ENCODE measurements at regions not wholly inside any gene's neighbourhood (a gene's known extent, or its start where the extent isn't known, plus 50 kb on each side); places are given as distances from the start of the nearest gene placed in this dataset.
"Not testable (repeated sequence)": the region's sequence is repeated elsewhere in the genome, so short reads cannot be mapped to it uniquely, and the experiment has no call there.

DNA sequence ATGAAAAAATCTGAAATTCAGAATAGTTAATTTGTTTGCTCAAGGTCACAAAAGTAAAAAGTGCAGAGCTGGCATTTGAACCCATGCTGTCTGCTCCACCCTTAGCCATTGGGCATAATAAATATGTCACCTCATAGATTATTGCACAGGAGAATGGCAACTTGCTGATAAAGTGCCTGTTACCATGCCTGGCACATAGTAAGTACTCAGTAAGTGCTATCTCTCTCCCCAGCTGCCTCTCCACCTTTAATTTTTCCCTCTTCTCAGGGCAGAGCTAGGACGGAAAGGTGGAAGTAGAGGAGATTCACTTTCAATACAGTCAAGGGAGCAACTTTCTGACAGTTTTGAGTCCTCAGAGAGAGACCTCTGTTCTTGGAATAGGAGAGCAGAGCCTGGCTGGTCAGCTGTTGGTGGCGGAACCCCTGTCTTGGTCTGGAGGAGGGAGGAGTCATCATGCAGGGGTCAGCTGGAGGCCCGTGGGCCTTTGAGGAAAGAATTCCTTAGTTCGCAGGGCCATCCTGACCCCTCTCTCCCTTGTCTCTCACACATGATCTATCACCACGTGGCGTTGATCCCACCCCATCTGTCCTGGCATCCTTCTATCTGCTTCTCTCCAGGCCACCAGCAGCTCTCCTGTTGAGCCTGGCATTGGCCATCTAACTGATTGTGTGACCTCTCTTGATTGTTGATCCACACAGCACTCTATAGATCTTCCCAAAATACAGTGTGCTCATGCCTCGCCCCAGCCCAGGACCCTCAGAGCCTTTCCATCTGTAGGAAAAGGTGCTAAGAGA, 149.3 kb downstream of the RPLP1 start:
- DNase-seq: no peak

DNA sequence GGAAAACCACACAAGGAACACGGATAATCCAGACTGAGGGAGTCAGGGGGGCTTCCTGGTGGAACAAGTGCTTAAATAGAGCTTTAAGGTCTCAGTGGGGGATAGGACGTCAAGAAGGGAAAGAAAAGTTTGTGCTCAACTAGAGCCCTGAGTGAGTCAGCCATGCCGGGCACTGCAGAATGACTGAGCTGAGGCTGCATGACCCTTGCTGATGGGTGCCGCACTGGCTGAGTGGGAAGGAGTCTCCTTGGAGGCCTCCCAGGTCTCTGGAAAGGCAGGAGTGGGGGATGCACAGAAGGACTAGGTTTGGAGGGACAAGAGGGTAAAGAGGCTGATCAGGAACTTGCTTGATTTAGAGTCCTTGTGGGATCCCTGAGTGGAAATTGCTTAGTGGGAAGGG, 150.3 kb downstream of the RPLP1 start:
- DNase-seq: no peak

DNA sequence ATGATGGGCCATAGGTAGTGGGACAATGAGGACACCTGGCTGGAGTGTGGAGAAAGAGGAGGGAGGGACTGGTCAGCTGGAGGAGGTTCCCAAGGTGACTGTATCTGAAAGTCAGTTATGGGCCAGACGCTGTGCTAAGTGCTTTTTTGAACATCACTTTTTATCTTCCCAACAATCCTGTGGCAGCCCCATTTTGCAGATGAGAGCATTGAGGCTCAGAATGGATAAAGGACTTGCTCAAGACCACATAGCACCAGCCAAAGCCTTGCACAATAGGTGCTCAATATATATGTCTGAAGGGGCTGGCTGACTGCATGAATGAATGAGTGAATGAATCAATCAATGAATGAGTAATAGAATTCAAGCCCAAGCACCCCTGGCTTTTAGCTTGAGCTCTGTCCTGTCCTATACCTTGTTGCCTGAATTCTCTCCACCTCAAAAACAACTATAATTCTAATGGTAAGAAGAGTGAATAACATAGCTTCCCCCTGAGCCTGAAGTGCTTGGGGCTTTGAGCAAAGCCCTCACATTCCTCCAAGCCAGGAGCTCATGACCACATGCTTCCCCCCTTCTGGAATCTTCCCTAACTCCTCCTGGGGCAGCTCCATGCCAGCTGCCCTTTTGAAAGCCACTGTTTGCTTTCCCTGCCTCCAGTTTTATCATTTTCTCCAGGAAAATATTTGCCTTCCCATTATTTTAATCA, 150.9 kb downstream of the RPLP1 start:
- no peak for DNase-seq

DNA sequence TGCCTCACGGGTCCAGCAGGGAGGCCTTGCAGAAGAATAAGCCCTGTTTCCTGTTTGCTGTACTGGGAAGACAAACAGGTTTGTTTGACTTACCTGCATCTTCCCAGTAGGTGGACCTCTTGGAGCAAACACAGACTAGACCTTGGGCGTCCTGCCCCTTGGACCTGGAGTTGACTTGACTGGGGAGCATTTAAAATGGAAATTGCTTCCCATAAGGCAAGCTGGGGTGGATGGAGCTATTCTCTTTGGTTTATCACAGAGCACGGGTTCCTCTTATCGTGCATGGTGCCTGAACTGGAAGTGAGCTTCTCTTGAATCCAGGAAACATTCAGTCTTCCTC, 151.4 kb downstream of the RPLP1 start:
- no peak for DNase-seq

DNA sequence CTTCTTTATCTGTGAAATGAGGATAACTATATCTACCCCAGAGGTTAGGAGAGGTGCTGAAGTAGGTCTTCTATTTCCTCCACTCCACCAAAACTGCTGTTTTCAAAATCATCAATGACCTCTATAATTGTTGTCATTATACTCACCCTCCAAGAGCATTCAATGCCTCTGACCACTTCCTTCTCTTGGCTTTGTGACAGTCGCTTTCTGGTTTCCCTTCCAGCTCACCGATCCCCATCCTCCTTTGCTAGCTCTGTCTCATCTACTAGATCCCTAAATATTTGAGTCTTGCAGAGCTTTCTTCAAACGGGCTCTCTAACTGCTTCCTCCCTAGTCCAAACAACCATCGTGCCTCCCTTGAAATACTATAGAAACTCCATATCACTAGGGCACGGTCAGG, 153.5 kb downstream of the RPLP1 start:
- no peak for DNase-seq

DNA sequence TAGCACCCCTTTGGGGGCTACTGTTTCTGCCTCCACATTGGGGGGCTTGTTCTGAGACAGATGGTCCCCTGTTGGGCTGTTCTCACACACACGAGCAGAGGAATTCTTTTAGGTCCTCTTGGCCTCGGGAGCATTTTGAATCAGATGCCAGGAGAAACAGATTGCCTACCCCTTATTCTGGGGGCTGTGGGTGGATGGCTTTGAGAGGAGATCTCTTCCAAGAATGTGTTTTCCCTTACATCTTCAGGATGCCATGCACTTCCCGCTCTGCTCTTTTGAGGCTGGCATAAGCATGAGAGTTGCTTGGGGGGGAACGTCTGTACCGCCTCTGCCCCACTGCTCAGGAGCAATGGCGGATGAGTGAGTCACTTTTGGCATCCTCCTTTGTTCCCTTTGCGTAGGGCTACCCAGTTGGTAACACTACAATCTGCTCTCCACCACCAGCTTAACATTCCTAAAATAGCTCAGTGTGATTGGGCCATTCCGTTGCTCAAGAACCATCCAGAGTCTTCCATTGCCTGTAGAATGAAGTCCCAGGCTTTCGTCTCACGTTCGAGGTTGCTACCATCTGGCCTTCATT, 154.4 kb downstream of the RPLP1 start:
- DNase-seq: no peak

DNA sequence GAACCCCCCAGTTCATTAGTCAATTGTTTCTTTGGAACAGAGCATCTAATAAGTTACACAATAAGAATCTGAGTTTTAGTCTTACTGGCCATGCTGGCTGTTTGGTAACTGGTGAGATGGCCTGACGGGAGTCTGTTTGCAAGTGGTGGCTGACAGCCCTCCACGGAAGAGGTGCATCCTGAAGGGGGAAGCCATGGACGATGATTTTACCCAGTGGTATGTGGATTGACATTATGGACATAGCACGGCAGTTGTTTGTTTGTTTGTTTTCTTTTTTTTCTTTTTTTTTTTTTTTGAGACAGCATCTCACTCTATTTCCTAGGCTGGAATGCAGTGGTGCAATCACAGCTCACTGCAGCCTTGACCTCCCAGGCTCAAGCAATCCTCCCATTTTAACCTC, 156.0 kb downstream of the RPLP1 start:
- DNase-seq: no peak

DNA sequence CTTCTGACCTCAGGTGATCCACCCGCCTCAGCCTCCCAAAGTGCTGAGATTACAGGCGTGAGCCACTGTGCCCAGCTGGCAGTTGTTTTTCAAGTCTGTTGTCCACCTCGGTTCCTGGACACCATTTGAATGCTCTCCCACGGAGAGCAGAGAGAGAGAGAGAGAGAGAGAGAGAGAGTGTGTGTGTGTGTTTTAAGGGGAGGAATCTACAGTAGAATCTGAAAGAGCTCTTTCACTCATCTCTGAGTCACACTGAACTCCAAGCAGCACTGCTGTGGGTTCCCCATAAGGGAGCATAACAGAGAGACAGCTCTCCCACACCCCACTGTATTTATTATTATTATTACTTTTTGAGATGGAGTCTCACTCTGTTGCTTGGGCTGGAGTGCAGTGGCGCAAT, 156.6 kb downstream of the RPLP1 start:
- no peak for DNase-seq

DNA sequence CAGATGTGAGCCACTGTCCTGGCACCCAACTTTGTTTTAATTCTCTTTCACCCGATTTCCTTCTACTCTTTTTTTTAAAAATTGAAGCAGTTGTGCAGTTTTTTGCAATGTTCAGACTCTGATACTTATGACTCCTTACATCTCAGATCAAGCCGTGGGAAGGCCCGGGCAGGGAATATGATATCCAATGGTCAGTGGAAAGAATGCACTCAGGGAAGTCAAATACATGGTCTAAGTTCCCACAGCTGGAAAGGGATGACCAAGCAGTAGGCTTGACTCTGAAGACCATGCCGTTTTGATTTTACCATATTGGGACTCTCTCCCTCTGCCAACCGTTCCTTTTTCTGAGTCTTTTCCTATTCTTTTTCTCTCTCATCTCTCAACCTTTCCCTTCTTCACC, 157.2 kb downstream of the RPLP1 start:
- DNase-seq: no peak

DNA sequence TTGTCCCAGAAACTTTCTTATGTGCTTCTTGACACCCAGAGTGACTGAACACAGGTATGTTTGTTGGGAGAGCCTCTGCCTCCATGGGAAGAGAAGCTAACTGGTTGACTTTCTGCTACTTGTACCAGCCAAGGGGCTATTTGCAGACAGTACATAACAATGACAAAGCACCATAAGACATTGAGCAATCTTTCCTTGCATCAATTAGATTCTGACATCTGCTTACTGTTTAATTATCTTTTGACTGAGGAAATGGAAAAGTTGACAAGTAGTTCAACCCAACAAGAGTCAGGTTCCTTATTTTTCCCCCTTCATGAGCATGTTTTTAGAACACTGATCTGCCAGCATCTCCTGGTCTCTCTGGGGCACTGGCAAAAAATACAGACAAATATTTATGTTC, 157.7 kb downstream of the RPLP1 start:
- no peak for DNase-seq

DNA sequence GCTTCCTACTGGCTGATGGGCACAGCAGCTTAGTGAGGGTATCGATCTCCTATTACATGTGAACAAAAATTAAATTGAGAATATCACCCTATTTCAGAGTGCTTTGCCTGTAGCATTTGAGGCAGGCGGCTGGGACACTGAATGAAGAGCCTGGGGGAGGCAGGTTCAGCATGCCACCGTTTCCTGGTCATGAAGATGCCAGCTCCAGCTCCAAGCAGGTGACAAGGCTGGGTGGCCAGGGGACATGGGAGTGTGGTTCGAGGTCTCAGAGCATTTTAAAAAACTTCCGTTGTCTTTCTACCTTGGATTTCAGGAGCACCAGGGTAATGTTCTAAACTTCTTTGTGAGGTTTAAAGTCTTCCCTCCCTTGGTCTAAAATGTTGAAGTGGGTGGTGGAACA, 158.2 kb downstream of the RPLP1 start:
- DNase-seq: no peak

DNA sequence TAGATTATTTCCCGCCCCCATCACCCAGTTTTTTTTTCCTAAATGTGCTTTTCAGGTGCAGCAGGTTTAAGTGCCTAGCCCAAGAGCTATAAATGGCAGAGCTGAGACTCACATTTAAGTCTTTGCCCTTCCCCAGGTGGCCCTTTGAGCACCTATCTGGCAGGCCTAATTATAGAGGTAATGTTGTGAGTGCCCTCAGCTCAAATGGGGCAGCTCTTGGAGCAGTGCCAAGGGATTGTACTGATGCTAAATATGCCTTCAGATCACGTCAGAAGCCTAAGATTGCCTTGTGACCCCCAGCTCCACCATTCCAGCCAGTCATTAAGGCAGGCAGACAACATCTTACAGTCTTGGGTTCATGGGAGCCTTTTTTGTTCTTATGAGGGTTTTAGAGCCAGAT, 159.5 kb downstream of the RPLP1 start:
- DNase-seq: no peak

DNA sequence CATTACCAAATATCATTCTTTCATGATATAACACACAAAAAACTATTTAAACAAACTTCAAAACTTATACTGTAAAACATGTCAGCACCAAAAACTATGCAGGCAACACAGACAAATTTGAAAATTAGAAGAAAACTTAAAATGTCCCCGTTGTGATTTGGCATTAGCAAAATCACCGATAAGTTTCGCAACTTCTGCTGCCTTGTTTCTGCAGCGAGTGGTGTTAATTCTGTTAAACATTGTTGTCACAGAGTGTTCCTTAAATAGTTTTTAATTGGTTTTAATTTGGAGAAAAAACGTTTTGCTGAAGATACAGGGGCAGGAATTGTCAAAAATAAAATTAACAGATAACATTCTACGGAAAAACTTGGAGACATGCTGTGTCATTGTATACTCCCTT, 160.6 kb downstream of the RPLP1 start:
- DNase-seq: no peak

DNA sequence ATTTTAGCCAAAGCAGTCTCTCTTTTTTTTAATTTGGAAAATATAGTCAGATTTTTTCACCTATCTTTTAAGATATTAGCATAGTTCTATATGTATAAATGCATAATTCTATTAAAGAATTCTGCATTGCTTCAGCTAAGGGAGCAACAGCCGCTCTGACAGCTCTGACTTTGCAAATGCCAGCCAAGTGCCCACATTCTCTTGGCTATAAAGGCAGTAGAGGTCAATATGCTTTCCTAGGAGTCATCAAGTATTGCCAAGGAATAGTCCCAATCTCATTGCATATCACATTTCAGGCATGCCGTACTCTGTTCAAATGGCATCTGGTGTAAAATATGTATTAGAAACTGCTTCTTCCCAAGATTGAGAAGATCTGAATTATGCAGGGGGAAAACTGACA, 161.4 kb downstream of the RPLP1 start:
- DNase-seq: no peak

DNA sequence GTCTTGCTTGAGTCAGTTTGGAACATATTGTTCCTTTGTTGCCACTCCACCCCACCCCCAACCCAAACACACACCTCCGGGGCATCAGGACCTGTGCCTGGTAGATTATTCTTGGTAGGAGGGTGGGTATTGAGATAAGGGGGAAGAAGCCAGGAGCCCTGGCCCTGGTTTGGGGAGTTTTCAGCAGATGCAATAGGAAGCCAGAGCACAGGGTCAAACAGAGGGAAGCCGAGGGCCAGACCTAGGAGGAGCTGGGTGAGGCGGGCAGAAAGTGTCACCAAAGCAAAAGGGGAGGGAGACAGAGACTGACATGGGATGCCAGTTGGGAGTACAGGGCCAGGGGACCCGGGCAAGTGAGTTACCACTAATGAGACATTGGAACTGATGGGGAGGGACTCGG, 163.1 kb downstream of the RPLP1 start:
- DNase-seq: no peak

DNA sequence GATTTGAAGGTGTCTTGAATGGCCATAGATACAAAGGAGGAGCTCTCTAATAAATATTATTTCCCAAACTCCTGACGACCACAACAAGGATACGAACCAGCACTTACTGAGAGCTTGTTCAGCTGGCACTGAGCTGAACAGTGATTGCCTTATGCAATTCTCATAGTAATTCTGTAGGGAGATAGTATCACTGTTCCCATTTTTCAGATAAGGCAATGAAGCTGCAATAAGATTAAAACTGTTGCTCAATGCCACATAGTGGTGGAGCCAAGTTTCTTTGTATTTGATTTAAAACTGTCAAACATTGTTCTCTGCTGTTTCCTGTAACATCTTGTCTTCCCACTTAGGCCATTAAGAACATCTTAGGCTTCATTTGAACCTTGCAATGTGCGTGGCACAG, 163.9 kb downstream of the RPLP1 start:
- no peak for DNase-seq

DNA sequence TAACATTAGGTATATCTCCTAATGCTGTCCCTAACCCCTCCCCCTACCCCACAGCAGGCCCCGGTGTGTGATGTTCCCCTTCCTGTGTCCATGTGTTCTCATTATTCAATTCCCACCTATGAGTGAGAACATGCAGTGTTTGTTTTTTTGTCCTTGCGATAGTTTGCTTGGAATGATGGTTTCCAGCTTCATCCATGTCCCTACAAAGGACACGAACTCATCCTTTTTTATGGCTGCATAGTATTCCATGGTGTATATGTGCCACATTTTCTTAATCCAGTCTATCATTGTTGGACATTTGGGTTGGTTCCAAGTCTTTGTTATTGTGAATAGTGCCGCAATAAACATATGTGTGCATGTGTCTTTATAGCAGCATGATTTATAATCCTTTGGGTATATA, 164.5 kb downstream of the RPLP1 start:
- DNase-seq: not testable (repeated sequence)

DNA sequence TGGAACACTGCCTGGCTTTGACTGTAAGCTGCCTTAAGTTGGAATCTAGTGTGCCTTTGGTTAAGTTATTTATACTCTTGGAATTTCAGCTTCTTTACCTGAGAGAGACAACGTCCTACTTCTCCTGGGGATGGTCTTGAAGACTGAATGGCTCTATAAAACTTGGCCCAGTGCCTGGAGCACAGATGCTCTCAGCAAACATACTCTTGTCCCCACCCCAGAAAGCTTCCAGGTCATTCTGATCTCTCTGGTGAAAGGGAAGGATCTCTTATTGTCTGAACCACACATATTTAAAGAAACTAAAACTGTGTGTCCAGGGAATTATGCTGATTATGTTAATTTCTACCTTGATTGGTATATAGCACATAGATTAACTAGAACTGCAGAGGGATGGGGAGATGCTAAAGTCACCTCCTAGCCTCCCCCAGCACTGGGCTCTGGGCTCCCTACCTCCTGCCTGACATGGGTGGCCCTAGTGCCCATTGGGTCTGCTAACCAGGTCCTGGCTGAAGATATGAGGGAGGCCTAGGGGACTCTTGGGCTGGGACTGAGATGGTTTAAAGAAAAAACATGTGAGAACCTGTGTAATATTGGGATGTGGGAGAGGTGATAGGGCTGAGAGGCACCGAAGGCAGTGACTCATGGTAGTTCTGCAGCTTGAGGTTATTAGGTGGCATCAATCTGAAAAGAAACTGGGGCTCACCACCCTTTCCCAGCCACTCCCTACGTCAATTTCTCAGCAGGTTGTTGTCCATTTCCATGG, 171.0 kb downstream of the RPLP1 start:
- no peak for DNase-seq

DNA sequence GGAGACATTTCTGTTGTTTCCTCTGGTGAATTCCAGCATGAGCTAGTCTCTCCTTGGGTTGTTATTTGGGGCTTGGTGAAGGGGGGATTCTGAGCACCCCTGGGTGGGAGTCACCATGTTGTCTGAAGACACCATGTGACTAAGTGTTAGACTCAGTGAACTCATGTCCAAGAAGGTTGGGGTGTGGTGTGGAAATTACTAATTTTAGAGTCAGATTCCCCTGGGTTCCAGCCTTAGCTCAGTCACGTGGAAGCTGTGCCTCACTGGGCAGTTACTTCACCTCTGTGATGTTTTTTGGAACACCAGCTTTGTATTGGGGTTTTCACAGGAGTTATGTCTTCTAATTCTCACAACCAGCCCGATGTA, 171.5 kb downstream of the RPLP1 start:
- DNase-seq: no peak

DNA sequence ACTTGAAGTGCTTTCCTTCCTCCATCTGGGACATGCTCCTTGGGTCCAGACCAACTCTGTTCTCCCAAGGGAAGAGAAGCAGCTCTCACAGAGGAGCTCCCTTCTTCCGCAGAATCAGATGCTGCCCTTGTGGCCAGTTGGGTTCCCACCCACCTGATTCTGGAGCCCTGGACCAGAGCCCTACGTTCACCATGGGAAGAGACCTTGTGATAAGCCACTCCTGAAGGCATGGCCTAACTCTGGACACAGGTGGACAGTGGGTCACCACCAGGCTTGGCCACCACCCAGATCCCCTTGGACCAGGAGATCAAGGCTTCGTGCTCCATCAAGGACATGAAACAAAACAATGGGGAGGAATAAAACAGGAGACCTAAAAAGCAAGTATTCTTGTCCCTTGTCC, 172.2 kb downstream of the RPLP1 start:
- no peak for DNase-seq

DNA sequence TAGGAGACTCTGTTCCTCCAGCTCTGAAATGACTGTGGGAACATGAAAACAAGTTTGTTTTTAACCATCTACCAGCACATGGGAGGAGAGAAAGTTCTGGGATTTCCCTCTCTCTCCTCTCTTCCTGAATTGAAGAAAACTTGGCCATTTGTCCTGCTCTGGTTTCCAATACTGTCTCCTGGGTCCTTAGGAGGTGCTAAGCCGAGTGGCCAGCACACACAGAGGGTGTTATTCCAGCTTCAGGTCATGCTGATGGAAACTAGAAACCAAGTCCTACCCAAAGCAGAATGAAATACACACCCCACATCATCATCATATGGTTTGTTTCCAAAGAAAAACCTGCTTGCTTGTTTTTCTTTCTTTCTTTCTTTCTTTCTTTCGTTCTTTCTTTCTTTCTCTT, 172.7 kb downstream of the RPLP1 start:
- DNase-seq: no peak

DNA sequence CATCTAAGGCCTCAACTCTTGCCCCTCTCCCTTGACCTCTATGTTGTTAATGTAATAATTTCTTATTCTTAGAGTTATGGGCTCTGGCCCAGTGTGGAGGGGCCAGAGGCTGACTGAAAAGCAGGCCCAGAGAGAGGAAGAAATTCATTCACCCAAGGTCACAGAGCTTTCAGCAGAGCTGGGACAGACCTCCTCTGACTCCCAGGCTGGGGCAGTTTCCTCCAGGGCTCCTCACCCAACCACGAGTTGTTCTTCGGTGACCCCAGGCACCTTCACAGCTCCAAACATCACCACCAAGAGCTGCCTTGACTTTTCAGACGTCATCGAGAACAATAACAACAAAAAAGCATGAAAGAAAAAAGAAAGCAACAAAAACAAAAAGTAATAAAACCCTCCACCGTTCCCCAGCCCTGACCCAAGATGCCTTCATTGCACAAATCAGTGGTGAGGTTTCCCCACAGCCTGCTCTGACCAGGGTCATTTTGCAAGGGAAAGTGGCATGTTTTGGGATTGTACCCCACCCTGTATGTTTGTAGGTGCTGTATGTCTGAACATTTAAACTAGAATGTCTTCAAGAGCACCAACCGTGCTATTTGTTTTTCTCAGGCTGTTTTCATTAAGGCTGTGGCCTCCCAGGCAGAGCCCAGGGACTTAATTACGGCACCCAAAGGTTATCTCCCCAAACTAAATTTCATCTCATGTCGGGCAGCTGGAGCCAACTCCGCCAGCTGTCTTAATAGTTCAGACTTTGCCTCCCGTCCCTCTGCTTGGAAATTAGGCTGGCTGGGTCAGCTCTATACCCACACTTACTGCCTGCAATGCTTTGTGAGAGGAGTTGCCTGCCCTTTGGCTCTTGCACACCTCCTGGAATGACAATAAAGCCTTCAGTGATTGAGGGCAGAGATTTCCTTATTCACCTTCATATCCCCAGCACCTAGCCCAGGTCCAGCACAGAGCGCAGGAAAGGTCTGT, 173.8 kb downstream of the RPLP1 start:
- DNase-seq: no peak
